ENCODE measurements at regions not wholly inside any gene's neighbourhood (a gene's known extent, or its start where the extent isn't known, plus 50 kb on each side); places are given as distances from the start of the nearest gene placed in this dataset.

GRCh38 chr12:77372494-77372893, 307.1 kb upstream of the E2F7 start:
- in situ Hi-C loops (cut with MboI; ENCODE audit: low pct_unique_long_range_greater_than_20kb, low sequenced_read_pairs, unreplicated experiment), result no loop called here
- DNase-seq (ENCODE audit: low spot score), result no peak
- TF ChIP-seq CTCF (IDR thresholded peaks at IDR 0.05; ENCODE audit: extremely low read depth, insufficient read depth, missing control alignments), result no peak

- DNase-seq (ENCODE audit: low spot score), result no peak
- in situ Hi-C loops (cut with MboI; ENCODE audit: low pct_unique_long_range_greater_than_20kb, low sequenced_read_pairs, unreplicated experiment), result no loop called here
- no peak for TF ChIP-seq CTCF (IDR thresholded peaks at IDR 0.05; ENCODE audit: extremely low read depth, insufficient read depth, missing control alignments)
Observed at GRCh38 chr12:77372026-77372425, 306.7 kb upstream of the E2F7 start.

GRCh38 chr12:77368379-77368778, 303.0 kb upstream of the E2F7 start:
- DNase-seq (ENCODE audit: low spot score), result no peak
- no peak for TF ChIP-seq CTCF (IDR thresholded peaks at IDR 0.05; ENCODE audit: extremely low read depth, insufficient read depth, missing control alignments)
- in situ Hi-C loops (cut with MboI; ENCODE audit: low pct_unique_long_range_greater_than_20kb, low sequenced_read_pairs, unreplicated experiment), result no loop called here

- TF ChIP-seq CTCF (IDR thresholded peaks at IDR 0.05; ENCODE audit: extremely low read depth, insufficient read depth, missing control alignments), result no peak
- DNase-seq (ENCODE audit: low spot score), result no peak
- in situ Hi-C loops (cut with MboI; ENCODE audit: low pct_unique_long_range_greater_than_20kb, low sequenced_read_pairs, unreplicated experiment), result no loop called here
Observed at GRCh38 chr12:77366616-77367015, 301.2 kb upstream of the E2F7 start.

- DNase-seq (ENCODE audit: low spot score), result no peak
- in situ Hi-C loops (cut with MboI; ENCODE audit: low pct_unique_long_range_greater_than_20kb, low sequenced_read_pairs, unreplicated experiment), result no loop called here
- TF ChIP-seq CTCF (IDR thresholded peaks at IDR 0.05; ENCODE audit: extremely low read depth, insufficient read depth, missing control alignments), result no peak
Observed at GRCh38 chr12:77364400-77364799, 299.0 kb upstream of the E2F7 start.

GRCh38 chr12:77362509-77363210, 297.3 kb upstream of the E2F7 start:
- DNase-seq (ENCODE audit: low spot score), result no peak
- in situ Hi-C loops (cut with MboI; ENCODE audit: low pct_unique_long_range_greater_than_20kb, low sequenced_read_pairs, unreplicated experiment), result no loop called here
- no peak for TF ChIP-seq CTCF (IDR thresholded peaks at IDR 0.05; ENCODE audit: extremely low read depth, insufficient read depth, missing control alignments)
